ENCODE measurements at regions not wholly inside any gene's neighbourhood (a gene's known extent, or its start where the extent isn't known, plus 50 kb on each side); places are given as distances from the start of the nearest gene placed in this dataset.

DNA sequence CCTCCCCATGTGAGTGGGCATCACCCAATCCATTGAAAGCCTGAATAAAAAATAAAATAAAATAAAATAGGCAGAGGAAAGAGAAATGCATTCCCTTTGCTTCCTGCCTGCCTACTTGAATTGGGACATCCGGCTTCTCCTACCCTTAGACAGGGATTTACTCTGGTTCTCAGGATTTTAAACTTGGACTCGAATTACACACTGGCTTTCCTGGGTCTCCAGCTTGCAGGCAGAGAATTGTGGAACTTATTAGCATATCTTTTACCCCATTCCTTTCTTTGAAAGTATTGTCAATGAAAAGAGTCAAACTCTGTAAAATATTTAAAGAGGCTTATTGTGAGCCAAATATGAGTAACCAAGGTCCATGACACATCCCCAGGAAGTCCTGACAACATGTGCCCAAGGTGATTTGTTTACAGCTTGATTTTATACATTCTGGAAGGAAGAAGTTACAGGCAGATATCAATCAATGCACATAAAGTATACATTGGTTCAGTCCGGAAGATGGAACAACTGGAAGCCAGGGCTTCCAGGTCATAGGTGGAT, 78.4 kb upstream of the CCDC90B start:
- ATAC-seq (peak; percentile 81), DNase-seq (peak; percentile 26)
- POLR2A ChIA-PET (ENCODE audit: unreplicated experiment), result no interaction called here
- TF ChIP-seq, protein P1, sequence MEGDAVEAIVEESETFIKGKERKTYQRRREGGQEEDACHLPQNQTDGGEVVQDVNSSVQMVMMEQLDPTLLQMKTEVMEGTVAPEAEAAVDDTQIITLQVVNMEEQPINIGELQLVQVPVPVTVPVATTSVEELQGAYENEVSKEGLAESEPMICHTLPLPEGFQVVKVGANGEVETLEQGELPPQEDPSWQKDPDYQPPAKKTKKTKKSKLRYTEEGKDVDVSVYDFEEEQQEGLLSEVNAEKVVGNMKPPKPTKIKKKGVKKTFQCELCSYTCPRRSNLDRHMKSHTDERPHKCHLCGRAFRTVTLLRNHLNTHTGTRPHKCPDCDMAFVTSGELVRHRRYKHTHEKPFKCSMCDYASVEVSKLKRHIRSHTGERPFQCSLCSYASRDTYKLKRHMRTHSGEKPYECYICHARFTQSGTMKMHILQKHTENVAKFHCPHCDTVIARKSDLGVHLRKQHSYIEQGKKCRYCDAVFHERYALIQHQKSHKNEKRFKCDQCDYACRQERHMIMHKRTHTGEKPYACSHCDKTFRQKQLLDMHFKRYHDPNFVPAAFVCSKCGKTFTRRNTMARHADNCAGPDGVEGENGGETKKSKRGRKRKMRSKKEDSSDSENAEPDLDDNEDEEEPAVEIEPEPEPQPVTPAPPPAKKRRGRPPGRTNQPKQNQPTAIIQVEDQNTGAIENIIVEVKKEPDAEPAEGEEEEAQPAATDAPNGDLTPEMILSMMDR (conservative IDR thresholded peaks at IDR 0.05; ENCODE audit: low read depth, low read length), result no peak
- intact Hi-C loops (cut with micrococcal nuclease), result no loop called here
- H4K20me1 ChIP-seq (ENCODE audit: low read length), result no peaks in the 10 kb centered on the region
- H3K4me3 ChIP-seq (ENCODE audit: low read length), result no peak overlapping the region
- no peak overlapping the region for H3K4me2 ChIP-seq (ENCODE audit: low read length)
- no peaks in the 10 kb centered on the region; the same call in 1 of the 2 replicates for H3K27me3 ChIP-seq (ENCODE audit: low read length)
- H3K9me2 ChIP-seq (replicated peaks; ENCODE audit: low read length), result no peaks in the 10 kb centered on the region
- no peaks in the 10 kb centered on the region for H3K36me3 ChIP-seq (ENCODE audit: low read depth, low read length)
- H3K9me3 ChIP-seq (ENCODE audit: low read length), result peaks cover 21% of the 10 kb centered on the region
- H3K79me2 ChIP-seq (ENCODE audit: low read length), result no peaks in the 10 kb centered on the region
- H3K4me1 ChIP-seq (ENCODE audit: insufficient read depth, low read length), result no peaks in the 10 kb centered on the region
- CTCF ChIA-PET, result no interaction called here
- H3F3A ChIP-seq (ENCODE audit: low read length, unreplicated experiment), result no peaks in the 10 kb centered on the region
- H2AFZ ChIP-seq (ENCODE audit: low read length), result no peak overlapping the region
- no TSS peak for BruUV-seq (replicated peaks)
- no peak overlapping the region for H3K27ac ChIP-seq (ENCODE audit: low read length)
- H3K9ac ChIP-seq (ENCODE audit: low read length), result no peak overlapping the region

- TF ChIP-seq, protein P1 (conservative IDR thresholded peaks at IDR 0.05; ENCODE audit: low read depth, low read length), result no peak
- TF ChIP-seq EZH2 (IDR thresholded peaks at IDR 0.05; ENCODE audit: low read length, unreplicated experiment) (no peak), EZH2phosphoT487 (IDR thresholded peaks at IDR 0.05; ENCODE audit: borderline replicate concordance, low read length) (no peak)
- no peaks in the 10 kb centered on the region; the same call in 1 of the 2 replicates for H3K27me3 ChIP-seq (ENCODE audit: low read length)
- no peak overlapping the region for H3K4me3 ChIP-seq (ENCODE audit: low read length)
- ChIA-PET POLR2A (ENCODE audit: unreplicated experiment) (no interaction called here), CTCF (no interaction called here)
- no peak overlapping the region for H3K4me2 ChIP-seq (ENCODE audit: low read length)
- no peaks in the 10 kb centered on the region for H3K79me2 ChIP-seq (ENCODE audit: low read length)
- ATAC-seq (no peak), DNase-seq (no peak)
- H3K9me3 ChIP-seq (ENCODE audit: low read length), result peaks cover 16% of the 10 kb centered on the region
- no peak overlapping the region for H3K9ac ChIP-seq (ENCODE audit: low read length)
- no peaks in the 10 kb centered on the region for H4K20me1 ChIP-seq (ENCODE audit: low read length)
- H3K27ac ChIP-seq (ENCODE audit: low read length), result no peak overlapping the region
- no peaks in the 10 kb centered on the region for H3F3A ChIP-seq (ENCODE audit: low read length, unreplicated experiment)
- no peak overlapping the region for H2AFZ ChIP-seq (ENCODE audit: low read length)
- H3K36me3 ChIP-seq (ENCODE audit: low read depth, low read length), result no peaks in the 10 kb centered on the region
- intact Hi-C loops (cut with micrococcal nuclease), result no loop called here
- H3K9me2 ChIP-seq (replicated peaks; ENCODE audit: low read length), result no peaks in the 10 kb centered on the region
- no TSS peak for BruUV-seq (replicated peaks)
- H3K4me1 ChIP-seq (ENCODE audit: insufficient read depth, low read length), result no peaks in the 10 kb centered on the region
Observed at GRCh38 chr11:83363312-83363711, 77.1 kb upstream of the CCDC90B start.

GRCh38 chr11:83361831-83362230, 75.7 kb upstream of the CCDC90B start:
- Histone ChIP-seq H3K9ac (ENCODE audit: low read length) (no peak overlapping the region), H3K36me3 (ENCODE audit: low read depth, low read length) (no peaks in the 10 kb centered on the region), H4K20me1 (ENCODE audit: low read length) (no peaks in the 10 kb centered on the region), H3K27me3 (ENCODE audit: low read length) (no peaks in the 10 kb centered on the region; the same call in 1 of the 2 replicates), H3K79me2 (ENCODE audit: low read length) (no peaks in the 10 kb centered on the region), H3K27ac (ENCODE audit: low read length) (no peak overlapping the region), H3K4me2 (ENCODE audit: low read length) (no peak overlapping the region), H3K4me1 (ENCODE audit: insufficient read depth, low read length) (no peaks in the 10 kb centered on the region), H2AFZ (ENCODE audit: low read length) (no peak overlapping the region), H3K4me3 (ENCODE audit: low read length) (no peak overlapping the region), H3K9me2 (replicated peaks; ENCODE audit: low read length) (no peaks in the 10 kb centered on the region), H3F3A (ENCODE audit: low read length, unreplicated experiment) (no peaks in the 10 kb centered on the region), H3K9me3 (ENCODE audit: low read length) (0 out of 2 replicates have a peak, but pooled peaks cover 2% of the 10 kb centered on the region)
- DNase-seq, result no peak
- no peak for ATAC-seq
- no peak for TF ChIP-seq EZH2 (IDR thresholded peaks at IDR 0.05; ENCODE audit: low read length, unreplicated experiment)
- TF ChIP-seq EZH2phosphoT487 (IDR thresholded peaks at IDR 0.05; ENCODE audit: borderline replicate concordance, low read length), result no peak
- TF ChIP-seq, protein P1 (conservative IDR thresholded peaks at IDR 0.05; ENCODE audit: low read depth, low read length), result no peak
- intact Hi-C loops (cut with micrococcal nuclease), result no loop called here
- CTCF ChIA-PET, result no interaction called here
- BruUV-seq (replicated peaks), result no TSS peak
- POLR2A ChIA-PET (ENCODE audit: unreplicated experiment), result no interaction called here

Data from PC-3 (cell line).